Activated B cell treated with CpG ODN at 0.5 μM for 24 hours (primary cell): ENCODE measurements at regions not wholly inside any gene's neighbourhood (a gene's known extent, or its start where the extent isn't known, plus 50 kb on each side); places are given as distances from the start of the nearest gene placed in this dataset.

Experiments
- ATAC-seq: fragments of 200-7000 bp; cut with Tn5 transposase; one replicate; pipeline ENCODE4 v1.10.0; 2021; ENCODE audit warnings: low read depth, mild to moderate bottlenecking, moderate library complexity
- CTCF ChIA-PET: fragments of 350-600 bp; sonication (Branson Sonifier 250); formaldehyde crosslinking; loops from one replicate; lab custom pipeline; 2021; ENCODE audit warnings: antibody characterized with exemption; lab: Charles Lee
- POLR2A ChIA-PET: fragments of 350-600 bp; sonication (Branson Sonifier 250); formaldehyde crosslinking; loops from one replicate; lab custom pipeline; 2021; ENCODE audit warnings: antibody characterized with exemption; lab: Charles Lee
- DNase-seq: peaks from one replicate; pipeline ENCODE4 v3.0.0; 2022
- H3K27ac Mint-ChIP-seq: one replicate; pipeline ENCODE4 v1.8.0; 2020; ENCODE audit warnings: mixed read lengths
- H3K27me3 Mint-ChIP-seq: one replicate; pipeline ENCODE4 v1.8.0; 2021; ENCODE audit warnings: mixed read lengths
- H3K36me3 Mint-ChIP-seq: one replicate; pipeline ENCODE4 v1.8.0; 2021; ENCODE audit warnings: low read depth, mixed read lengths
- H3K4me1 Mint-ChIP-seq: one replicate; pipeline ENCODE4 v1.8.0; 2021; ENCODE audit warnings: mixed read lengths
- H3K4me3 Mint-ChIP-seq: one replicate; pipeline ENCODE4 v1.8.0; 2020; ENCODE audit warnings: mild to moderate bottlenecking, mixed read lengths
- H3K9me3 Mint-ChIP-seq: one replicate; pipeline ENCODE4 v1.8.0; 2020; ENCODE audit warnings: mixed read lengths
- CTCF ChIP-seq: fragments of 200-600 bp; IDR thresholded peaks from one replicate; pipeline ENCODE4 v1.8.0; 2022; ENCODE audit warnings: antibody characterized with exemption, mild to moderate bottlenecking
- intact Hi-C: fragments of 100-400 bp; cut with micrococcal nuclease; formaldehyde crosslinking; loops from one replicate; pipeline ENCODE4 v1.15.1; 2024

- Mint-ChIP-seq H3K27ac (no peak overlapping the region), H3K36me3 (no peaks in the 10 kb centered on the region), H3K4me1 (no peaks in the 10 kb centered on the region), H3K4me3 (no peak overlapping the region), H3K27me3 (peaks cover 9% of the 10 kb centered on the region), H3K9me3 (peaks cover 7% of the 10 kb centered on the region)
- POLR2A ChIA-PET = no interaction called here
- TF ChIP-seq CTCF = no peak
- intact Hi-C loops = no loop called here
- CTCF ChIA-PET = no interaction called here
- ATAC-seq (no peak), DNase-seq (no peak)
These were observed 126.6 kb downstream of the VEGFA start for GRCh38 chr6:43896329-43897255.

GRCh38 chr6:43895656-43896328 lies 125.8 kb downstream of the VEGFA start:
- Mint-ChIP-seq H3K9me3 (peaks cover 7% of the 10 kb centered on the region), H3K27ac (no peak overlapping the region), H3K27me3 (peaks cover 8% of the 10 kb centered on the region), H3K4me3 (no peak overlapping the region), H3K36me3 (no peaks in the 10 kb centered on the region), H3K4me1 (no peaks in the 10 kb centered on the region)
- no peak for TF ChIP-seq CTCF
- ChIA-PET CTCF (no interaction called here), POLR2A (no interaction called here)
- intact Hi-C loops = no loop called here
- DNase-seq (no peak), ATAC-seq (no peak)

DNA sequence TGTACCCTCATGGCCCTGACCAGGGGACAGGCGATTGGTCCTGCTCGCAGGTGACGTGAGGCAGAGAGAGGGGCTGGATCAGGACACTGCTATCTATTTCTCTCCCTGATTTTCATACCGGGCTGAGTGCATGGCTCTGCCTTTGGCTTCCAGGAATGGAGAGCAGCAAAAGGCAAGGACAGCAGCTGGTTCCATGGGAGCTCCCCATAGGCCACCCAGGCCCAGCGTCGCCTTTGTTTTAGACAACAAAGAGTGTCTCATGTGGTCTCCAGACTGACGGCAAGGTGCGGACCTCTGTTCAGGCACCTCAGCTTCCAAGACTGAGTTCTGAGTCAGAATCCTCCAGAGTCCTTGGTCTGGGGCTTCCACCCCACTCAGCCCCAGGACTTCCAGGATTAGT lies 123.1 kb downstream of the VEGFA start:
- ChIA-PET POLR2A (no interaction called here), CTCF (no interaction called here)
- DNase-seq = no peak
- Mint-ChIP-seq H3K27me3 (peaks cover 14% of the 10 kb centered on the region), H3K4me3 (no peak overlapping the region), H3K27ac (no peak overlapping the region), H3K9me3 (peaks cover 3% of the 10 kb centered on the region), H3K4me1 (no peaks in the 10 kb centered on the region), H3K36me3 (no peaks in the 10 kb centered on the region)
- intact Hi-C loops = no loop called here
- no peak for TF ChIP-seq CTCF
- ATAC-seq = no peak

DNA sequence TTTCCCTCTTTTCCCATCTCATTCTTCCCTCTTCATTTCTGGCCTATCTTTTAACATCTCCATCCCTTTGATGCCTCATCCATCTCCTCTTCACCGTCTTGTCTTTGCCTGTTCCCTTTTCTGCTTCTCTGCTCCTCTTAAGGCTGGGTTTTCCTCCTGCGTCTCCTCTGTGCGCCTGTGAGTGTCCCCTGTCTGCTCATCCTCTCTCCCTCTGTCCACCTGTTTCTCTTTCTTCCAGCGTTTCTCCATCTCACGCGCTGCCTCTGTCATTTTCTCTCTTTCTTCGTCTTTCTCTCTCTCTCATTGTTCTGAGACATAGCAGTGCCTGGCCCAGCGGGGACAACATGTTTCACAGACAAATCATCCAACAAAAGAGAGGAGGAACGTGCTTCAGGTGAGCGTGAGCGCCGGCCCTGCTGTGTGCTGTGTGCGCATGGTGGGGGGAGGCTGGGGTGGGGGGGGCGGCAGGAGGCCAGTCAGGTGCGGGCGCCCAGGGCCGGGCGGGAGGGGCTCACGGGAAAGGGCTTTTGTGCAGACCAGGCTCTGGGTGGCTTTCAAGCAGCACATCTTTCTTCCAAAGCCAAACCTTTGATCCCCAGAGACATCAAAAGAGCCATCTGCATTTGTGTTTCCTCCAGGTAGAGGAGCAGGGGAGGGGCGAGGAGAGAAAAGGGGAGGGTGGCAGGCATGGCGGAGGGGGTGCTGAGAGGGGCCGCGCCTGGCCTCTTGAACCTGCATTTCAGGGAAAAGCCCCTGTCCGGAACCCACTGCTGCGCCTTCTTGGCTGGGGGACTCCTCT lies 121.3 kb downstream of the VEGFA start:
- Mint-ChIP-seq H3K27me3 (peaks cover 15% of the 10 kb centered on the region), H3K36me3 (no peaks in the 10 kb centered on the region), H3K4me3 (no peak overlapping the region), H3K27ac (no peak overlapping the region), H3K4me1 (no peaks in the 10 kb centered on the region), H3K9me3 (peaks cover 3% of the 10 kb centered on the region)
- ChIA-PET POLR2A (no interaction called here), CTCF (no interaction called here)
- intact Hi-C loops = no loop called here
- no peak for TF ChIP-seq CTCF
- ATAC-seq = no peak
- DNase-seq = no peak
